GM12872 (cell line): ENCODE measurements at regions not wholly inside any gene's neighbourhood (a gene's known extent, or its start where the extent isn't known, plus 50 kb on each side); places are given as distances from the start of the nearest gene placed in this dataset.

Experiments used
- CTCF ChIP-seq: IDR thresholded peaks from 3 replicates; pipeline ENCODE4 v1.5.1; 2011; ENCODE audit warnings: low read depth, mild to moderate bottlenecking, low read length, moderate library complexity; ENCODE audit not compliant: insufficient read depth

GRCh38 chr11:43561832-43562231 is 118.7 kb upstream of the HSD17B12 start:
- TF ChIP-seq CTCF: no peak

GRCh38 chr11:43567396-43567975 is 113.1 kb upstream of the HSD17B12 start:
- peak; percentile 77 for TF ChIP-seq CTCF

- TF ChIP-seq CTCF: peak; percentile 79
Observed at GRCh38 chr11:43573233-43573632, 107.3 kb upstream of the HSD17B12 start.

- no peak for TF ChIP-seq CTCF
Observed at GRCh38 chr11:43573873-43574272, 106.7 kb upstream of the HSD17B12 start.

- no peak for TF ChIP-seq CTCF
Observed at GRCh38 chr11:43574411-43574810, 106.1 kb upstream of the HSD17B12 start.

GRCh38 chr11:43574949-43575912 is 105.3 kb upstream of the HSD17B12 start:
- TF ChIP-seq CTCF: no peak

- no peak for TF ChIP-seq CTCF
Observed at GRCh38 chr11:43575913-43576310, 104.6 kb upstream of the HSD17B12 start.
